GM08714 (cell line): ENCODE measurements at regions not wholly inside any gene's neighbourhood (a gene's known extent, or its start where the extent isn't known, plus 50 kb on each side); places are given as distances from the start of the nearest gene placed in this dataset.

Experiments
- H3K4me3 ChIP-seq: fragments of 200-500 bp; sonication (Bioruptor generic); 2 replicates; pipeline ENCODE4 v1.5.1; 2014; ENCODE audit warnings: mild to moderate bottlenecking, low read length, inconsistent platforms
- ZNF274 ChIP-seq: IDR thresholded peaks from 2 replicates; pipeline ENCODE4 v1.6.1; 2012; ENCODE audit warnings: mild to moderate bottlenecking, low read depth, low read length

DNA sequence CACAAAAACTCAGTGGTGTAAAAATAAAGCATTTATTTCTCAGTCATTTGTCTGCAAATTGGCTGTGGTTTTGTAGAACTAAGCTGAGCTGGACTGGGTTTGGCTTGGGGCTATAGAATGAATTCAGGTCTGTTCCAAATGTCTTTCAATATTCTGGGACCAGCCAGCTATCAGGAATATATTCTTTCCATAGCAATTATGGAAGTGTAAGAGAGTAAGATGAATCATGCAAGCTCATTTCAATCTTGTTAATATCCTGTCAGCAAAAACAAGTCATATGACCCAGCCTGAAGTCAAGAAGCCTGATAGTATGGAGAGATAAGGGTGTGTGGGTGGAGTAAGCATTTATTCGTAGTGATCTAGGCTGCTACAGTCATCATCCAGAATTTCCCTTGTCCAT lies 481.0 kb upstream of the CDH2 start:
- H3K4me3 ChIP-seq = no peak overlapping the region
- no peak for TF ChIP-seq ZNF274

GRCh38 chr18:28652654-28653053 lies 475.7 kb upstream of the CDH2 start:
- no peak overlapping the region for H3K4me3 ChIP-seq
- TF ChIP-seq ZNF274 = no peak

- no peak for TF ChIP-seq ZNF274
- H3K4me3 ChIP-seq = no peak overlapping the region
Observed at GRCh38 chr18:28651298-28651697, 474.4 kb upstream of the CDH2 start.

GRCh38 chr18:28650860-28651259 lies 473.9 kb upstream of the CDH2 start:
- no peak overlapping the region for H3K4me3 ChIP-seq
- no peak for TF ChIP-seq ZNF274

- H3K4me3 ChIP-seq = no peak overlapping the region
Observed at GRCh38 chr18:28647961-28648360, 471.0 kb upstream of the CDH2 start.

GRCh38 chr18:28637897-28638296 lies 461.0 kb upstream of the CDH2 start:
- TF ChIP-seq ZNF274 = no peak

More at GRCh38 chr18:28647961-28648360, 471.0 kb upstream of the CDH2 start:
- no peak for TF ChIP-seq ZNF274

GRCh38 chr18:28635530-28635929 lies 458.6 kb upstream of the CDH2 start:
- no peak for TF ChIP-seq ZNF274
- H3K4me3 ChIP-seq = no peak overlapping the region

More at GRCh38 chr18:28637897-28638296, 461.0 kb upstream of the CDH2 start:
- H3K4me3 ChIP-seq = no peak overlapping the region

DNA sequence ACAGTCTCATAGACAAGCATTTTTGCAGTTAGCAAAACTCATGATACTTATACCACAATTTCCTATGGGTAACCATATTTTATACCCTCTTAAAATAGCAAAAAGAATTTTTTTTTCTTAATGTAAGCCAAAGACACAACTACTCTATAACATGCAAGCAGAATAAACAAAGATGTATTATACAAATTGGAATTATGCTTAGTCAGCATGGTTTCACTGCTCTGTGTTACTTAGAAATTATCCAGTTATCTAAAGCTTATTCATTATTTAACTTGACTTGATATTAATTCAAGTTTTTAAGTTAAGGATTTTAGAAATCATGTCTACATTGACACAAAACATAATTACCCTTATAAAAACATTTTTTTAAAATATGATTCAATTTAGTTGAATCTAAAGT lies 449.8 kb upstream of the CDH2 start:
- H3K4me3 ChIP-seq = no peak overlapping the region
- TF ChIP-seq ZNF274 = no peak

DNA sequence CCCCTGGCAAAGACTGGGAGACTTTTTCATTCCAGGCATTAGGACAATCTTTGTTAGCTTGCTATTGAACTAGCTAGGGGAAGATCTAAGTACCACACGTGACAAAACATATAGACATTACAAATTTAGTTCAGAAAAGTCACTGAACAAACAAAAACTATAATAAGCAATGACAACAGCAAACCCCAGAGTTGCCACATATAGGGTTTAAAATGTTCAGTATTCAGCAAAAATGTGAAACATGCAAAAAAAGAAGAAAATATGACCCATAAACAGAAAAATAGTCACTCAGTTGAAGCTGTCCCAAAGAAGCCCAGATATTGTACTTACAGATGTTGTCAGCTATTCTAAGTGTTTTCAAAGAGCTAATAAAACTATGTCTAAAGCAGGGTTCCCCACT lies 431.1 kb upstream of the CDH2 start:
- no peak overlapping the region for H3K4me3 ChIP-seq
- TF ChIP-seq ZNF274 = no peak

DNA sequence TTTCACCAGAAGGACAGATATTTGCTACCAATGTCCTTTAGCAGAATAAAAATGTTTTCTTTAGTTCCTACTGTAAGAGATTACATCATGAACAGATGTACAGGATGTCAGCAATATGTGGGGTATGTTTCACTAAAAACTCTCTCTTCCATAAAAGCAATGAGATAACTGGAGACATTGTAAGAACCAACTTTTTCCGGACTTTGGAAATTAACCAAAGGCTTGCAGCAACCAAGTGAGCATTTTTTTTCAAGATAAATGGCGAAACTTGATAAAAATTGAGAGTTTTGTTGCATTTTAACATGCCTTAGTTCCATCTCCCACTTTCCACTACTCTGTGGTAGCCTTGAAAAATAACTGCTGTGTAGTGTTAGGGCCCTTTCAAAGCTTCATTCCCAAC lies 429.8 kb upstream of the CDH2 start:
- H3K4me3 ChIP-seq = no peak overlapping the region
- TF ChIP-seq ZNF274 = no peak

DNA sequence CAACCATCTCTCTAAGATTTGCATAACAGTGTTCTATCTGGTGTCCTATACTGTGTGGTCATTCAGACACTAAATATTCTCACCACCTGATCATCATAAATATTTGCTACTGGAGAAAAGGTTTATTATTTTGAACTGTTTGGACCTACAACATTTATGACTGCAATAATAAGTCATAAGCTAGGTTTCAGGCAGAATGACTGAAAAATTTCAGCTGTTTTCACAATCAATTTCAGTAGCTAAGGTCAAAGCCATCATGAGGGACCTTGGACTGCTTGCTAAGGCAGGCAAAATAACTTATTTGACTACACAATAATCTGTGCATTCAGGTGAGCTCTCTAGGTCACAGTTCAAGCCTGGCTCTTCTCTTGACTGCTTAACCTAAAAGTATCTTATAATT lies 425.5 kb upstream of the CDH2 start:
- no peak overlapping the region for H3K4me3 ChIP-seq
- no peak for TF ChIP-seq ZNF274

DNA sequence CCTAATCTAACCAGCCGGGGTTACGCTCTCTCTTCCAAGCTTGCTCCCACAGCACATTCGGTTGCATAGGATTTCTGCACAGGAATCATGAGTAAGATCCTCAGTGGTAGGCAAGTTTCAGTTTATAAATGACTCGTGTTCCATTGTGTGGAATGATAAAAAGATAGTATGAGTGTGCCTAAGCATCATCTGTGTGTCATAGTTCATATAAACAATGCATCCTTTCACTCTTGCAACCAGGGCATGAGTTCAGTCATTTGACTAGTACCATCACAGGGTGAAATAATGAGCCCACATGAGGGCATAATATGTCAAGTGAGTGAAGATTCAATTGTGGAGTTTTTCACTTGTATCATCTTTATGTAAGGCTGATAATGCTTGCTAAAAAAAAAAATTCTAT lies 417.1 kb upstream of the CDH2 start:
- no peak for TF ChIP-seq ZNF274
- no peak overlapping the region for H3K4me3 ChIP-seq

DNA sequence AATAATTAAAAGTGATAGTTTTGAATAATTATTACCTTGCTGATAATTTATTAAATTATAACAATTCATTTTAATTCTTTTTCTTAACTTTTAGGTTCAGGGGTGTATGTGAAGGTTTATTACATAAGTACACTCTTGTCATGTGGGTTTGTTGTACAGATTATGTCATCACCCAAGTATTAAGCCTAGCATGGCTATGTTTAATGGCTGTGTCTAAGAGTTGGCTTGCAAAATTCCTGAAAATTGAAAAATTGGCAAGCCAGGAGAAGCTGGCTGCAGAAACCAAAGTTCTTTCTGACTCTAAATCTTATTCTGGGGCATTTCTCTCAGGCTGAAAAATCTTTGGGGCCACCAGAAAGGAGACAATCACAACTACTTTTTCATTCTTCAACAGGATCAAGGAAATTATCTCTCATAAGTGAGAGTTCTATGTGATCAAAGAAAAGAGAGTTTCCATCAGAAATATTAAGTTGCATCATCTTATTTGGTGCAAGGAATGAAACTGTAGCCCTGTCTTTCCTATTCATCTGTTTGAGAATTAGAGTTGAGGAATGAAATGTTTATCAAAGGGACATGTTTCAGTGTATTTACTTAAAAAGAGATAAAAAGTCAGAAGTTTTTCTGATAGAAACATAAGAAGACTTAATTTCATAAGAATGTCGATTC lies 412.1 kb upstream of the CDH2 start:
- H3K4me3 ChIP-seq = no peak overlapping the region
- TF ChIP-seq ZNF274 = no peak

GRCh38 chr18:28584731-28585130 lies 407.8 kb upstream of the CDH2 start:
- no peak for TF ChIP-seq ZNF274
- H3K4me3 ChIP-seq = no peak overlapping the region

GRCh38 chr18:28582724-28583123 lies 405.8 kb upstream of the CDH2 start:
- H3K4me3 ChIP-seq = no peak overlapping the region
- TF ChIP-seq ZNF274 = no peak

GRCh38 chr18:28581521-28582071 lies 404.7 kb upstream of the CDH2 start:
- no peak overlapping the region for H3K4me3 ChIP-seq
- TF ChIP-seq ZNF274 = no peak

DNA sequence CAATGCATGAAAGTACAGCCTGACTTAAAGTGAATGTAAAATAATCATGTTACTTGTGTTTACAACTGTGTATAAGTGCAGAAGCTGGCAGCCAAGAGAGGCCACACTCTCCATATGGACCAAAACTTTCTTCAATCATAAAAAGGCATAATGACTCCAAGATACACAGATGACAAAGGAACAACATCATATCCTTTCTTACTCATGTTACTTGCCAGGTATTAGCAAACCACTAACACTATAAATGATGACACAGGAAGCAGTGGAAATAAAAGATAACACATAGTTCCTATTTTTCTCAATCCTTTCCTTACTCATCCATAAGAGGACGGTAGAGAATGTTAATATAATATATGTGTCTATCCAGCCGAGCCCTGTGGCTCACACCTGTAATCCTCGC lies 400.0 kb upstream of the CDH2 start:
- H3K4me3 ChIP-seq = no peak overlapping the region
- TF ChIP-seq ZNF274 = no peak
